ENCODE measurements at regions not wholly inside any gene's neighbourhood (a gene's known extent, or its start where the extent isn't known, plus 50 kb on each side); places are given as distances from the start of the nearest gene placed in this dataset.
"Not testable (repeated sequence)": the region's sequence is repeated elsewhere in the genome, so short reads cannot be mapped to it uniquely, and the experiment has no call there.

GRCh38 chr22:16730894-16731293, 94.3 kb downstream of the XKR3 start:
- not testable (repeated sequence) for H3K9ac ChIP-seq (ENCODE audit: extremely low read depth, low read length, poor library complexity, severe bottlenecking); H3K4me1 Mint-ChIP-seq; H3K27ac ChIP-seq (ENCODE audit: low read depth, low read length); H3K27me3 Mint-ChIP-seq (ENCODE audit: insufficient read depth); H3K27me3 ChIP-seq (ENCODE audit: control insufficient read depth, insufficient read depth, low read length, poor library complexity, severe bottlenecking); H3K4me3 Mint-ChIP-seq; H3K36me3 Mint-ChIP-seq (ENCODE audit: low read depth); H3K4me1 ChIP-seq (ENCODE audit: control insufficient read depth, insufficient read depth, low read length); H3K4me3 ChIP-seq (ENCODE audit: low read length); H3K27ac Mint-ChIP-seq; DNase-seq; H3K36me3 ChIP-seq (ENCODE audit: control insufficient read depth, insufficient read depth, low read length)
- H3K9me3 ChIP-seq (ENCODE audit: control insufficient read depth, low read length), result peaks cover 56% of the 10 kb centered on the region
- WGBS, 2 experiments (ENCODE audit: insufficient coverage in 1 of 2, insufficient read length in 1 of 2), result 93% methylated on average over 3 of the region's 4 CpGs; no CpG with 5 or more reads in 1 of the 2 experiments
- H3K9me3 Mint-ChIP-seq, result peaks cover 65% of the 10 kb centered on the region

DNA sequence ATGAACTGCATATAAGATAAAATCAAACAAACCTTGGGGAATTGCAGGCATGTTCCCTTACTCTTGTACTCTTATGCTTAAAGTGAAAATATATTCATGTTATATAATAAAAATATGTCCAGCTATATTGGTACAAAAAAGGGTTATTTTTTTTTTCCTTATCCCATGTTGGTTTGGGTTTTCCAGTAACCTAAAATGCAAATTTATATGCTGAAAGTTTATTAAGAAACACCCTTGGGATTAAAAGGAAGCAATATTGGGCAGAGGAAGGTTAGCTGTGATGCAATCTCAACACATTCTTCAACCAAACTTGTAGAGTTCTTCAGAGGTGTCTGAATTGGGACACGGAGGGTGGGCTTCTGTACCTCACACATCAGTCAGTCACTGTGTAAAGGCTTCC, 97.7 kb downstream of the XKR3 start:
- H3K9me3 ChIP-seq (ENCODE audit: control insufficient read depth, low read length), result peaks cover 58% of the 10 kb centered on the region
- not testable (repeated sequence) for DNase-seq; H3K27me3 Mint-ChIP-seq (ENCODE audit: insufficient read depth); H3K27ac ChIP-seq (ENCODE audit: low read depth, low read length); H3K36me3 Mint-ChIP-seq (ENCODE audit: low read depth); H3K36me3 ChIP-seq (ENCODE audit: control insufficient read depth, insufficient read depth, low read length); H3K9ac ChIP-seq (ENCODE audit: extremely low read depth, low read length, poor library complexity, severe bottlenecking); H3K27me3 ChIP-seq (ENCODE audit: control insufficient read depth, insufficient read depth, low read length, poor library complexity, severe bottlenecking); H3K4me3 Mint-ChIP-seq; H3K4me3 ChIP-seq (ENCODE audit: low read length); H3K27ac Mint-ChIP-seq; H3K4me1 Mint-ChIP-seq; H3K4me1 ChIP-seq (ENCODE audit: control insufficient read depth, insufficient read depth, low read length)
- H3K9me3 Mint-ChIP-seq, result peaks cover 59% of the 10 kb centered on the region
- WGBS, 2 experiments (ENCODE audit: insufficient coverage in 1 of 2, insufficient read length in 1 of 2), result 0% methylated on average over 1 of the region's 1 CpG; no CpG with 5 or more reads in 1 of the 2 experiments

- H3K27ac ChIP-seq (ENCODE audit: low read depth, low read length); DNase-seq; H3K27me3 ChIP-seq (ENCODE audit: control insufficient read depth, insufficient read depth, low read length, poor library complexity, severe bottlenecking); H3K4me1 Mint-ChIP-seq; H3K27me3 Mint-ChIP-seq (ENCODE audit: insufficient read depth); H3K27ac Mint-ChIP-seq; H3K36me3 ChIP-seq (ENCODE audit: control insufficient read depth, insufficient read depth, low read length); H3K4me1 ChIP-seq (ENCODE audit: control insufficient read depth, insufficient read depth, low read length); H3K4me3 Mint-ChIP-seq; H3K4me3 ChIP-seq (ENCODE audit: low read length); H3K9ac ChIP-seq (ENCODE audit: extremely low read depth, low read length, poor library complexity, severe bottlenecking); H3K36me3 Mint-ChIP-seq (ENCODE audit: low read depth): not testable (repeated sequence)
- peaks cover 58% of the 10 kb centered on the region for H3K9me3 Mint-ChIP-seq
- H3K9me3 ChIP-seq (ENCODE audit: control insufficient read depth, low read length), result peaks cover 49% of the 10 kb centered on the region
- 44% methylated on average over 1 of the region's 4 CpGs; no CpG with 5 or more reads in 1 of the 2 experiments for WGBS, 2 experiments (ENCODE audit: insufficient coverage in 1 of 2, insufficient read length in 1 of 2)
Measured at GRCh38 chr22:16723241-16723640, 102.0 kb downstream of the XKR3 start.

GRCh38 chr22:16722564-16722963, 102.6 kb downstream of the XKR3 start:
- not testable (repeated sequence) for H3K36me3 Mint-ChIP-seq (ENCODE audit: low read depth); H3K27me3 ChIP-seq (ENCODE audit: control insufficient read depth, insufficient read depth, low read length, poor library complexity, severe bottlenecking); H3K36me3 ChIP-seq (ENCODE audit: control insufficient read depth, insufficient read depth, low read length); H3K4me1 ChIP-seq (ENCODE audit: control insufficient read depth, insufficient read depth, low read length); DNase-seq; H3K9ac ChIP-seq (ENCODE audit: extremely low read depth, low read length, poor library complexity, severe bottlenecking); H3K27me3 Mint-ChIP-seq (ENCODE audit: insufficient read depth); H3K4me3 Mint-ChIP-seq; H3K27ac ChIP-seq (ENCODE audit: low read depth, low read length); H3K27ac Mint-ChIP-seq; H3K4me1 Mint-ChIP-seq; H3K4me3 ChIP-seq (ENCODE audit: low read length)
- 25 to 34% methylated on average over 2 to 3 of the region's 3 CpGs for WGBS, 2 experiments (ENCODE audit: insufficient coverage in 1 of 2, insufficient read length in 1 of 2)
- H3K9me3 Mint-ChIP-seq, result peaks cover 62% of the 10 kb centered on the region
- H3K9me3 ChIP-seq (ENCODE audit: control insufficient read depth, low read length), result peaks cover 49% of the 10 kb centered on the region

DNA sequence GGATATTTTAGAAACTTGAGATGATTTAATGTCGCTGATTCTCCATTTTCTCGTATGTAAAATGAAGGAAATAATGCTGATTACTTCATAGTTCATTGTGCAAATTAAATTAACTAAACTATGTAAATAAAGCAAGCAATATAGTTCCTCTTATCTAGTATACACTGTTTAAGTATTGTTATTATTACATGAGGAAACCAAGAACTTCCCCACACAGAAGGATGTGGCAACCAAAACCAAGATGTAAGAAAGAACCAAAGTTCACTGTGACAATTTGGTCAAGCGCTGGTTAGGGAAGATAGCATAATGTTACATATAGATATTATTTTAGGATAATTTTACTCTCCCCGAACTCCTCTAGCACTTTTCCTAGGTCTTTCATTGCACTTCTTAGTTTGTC, 103.2 kb downstream of the XKR3 start:
- no peak for DNase-seq
- no peak overlapping the region for H3K27ac ChIP-seq (ENCODE audit: low read depth, low read length)
- Mint-ChIP-seq H3K36me3 (ENCODE audit: low read depth) (no peaks in the 10 kb centered on the region), H3K4me1 (no peaks in the 10 kb centered on the region), H3K9me3 (peaks cover 62% of the 10 kb centered on the region), H3K27me3 (ENCODE audit: insufficient read depth) (no peaks in the 10 kb centered on the region), H3K27ac (no peak overlapping the region), H3K4me3 (no peak overlapping the region)
- WGBS, 2 experiments (ENCODE audit: insufficient coverage in 1 of 2, insufficient read length in 1 of 2), result 72% methylated on average over 2 of the region's 4 CpGs; no CpG with 5 or more reads in 1 of the 2 experiments
- no peaks in the 10 kb centered on the region for H3K27me3 ChIP-seq (ENCODE audit: control insufficient read depth, insufficient read depth, low read length, poor library complexity, severe bottlenecking)
- H3K9ac ChIP-seq (ENCODE audit: extremely low read depth, low read length, poor library complexity, severe bottlenecking), result no peak overlapping the region
- peaks cover 49% of the 10 kb centered on the region for H3K9me3 ChIP-seq (ENCODE audit: control insufficient read depth, low read length)
- H3K4me3 ChIP-seq (ENCODE audit: low read length), result no peak overlapping the region
- TF ChIP-seq, protein P1, sequence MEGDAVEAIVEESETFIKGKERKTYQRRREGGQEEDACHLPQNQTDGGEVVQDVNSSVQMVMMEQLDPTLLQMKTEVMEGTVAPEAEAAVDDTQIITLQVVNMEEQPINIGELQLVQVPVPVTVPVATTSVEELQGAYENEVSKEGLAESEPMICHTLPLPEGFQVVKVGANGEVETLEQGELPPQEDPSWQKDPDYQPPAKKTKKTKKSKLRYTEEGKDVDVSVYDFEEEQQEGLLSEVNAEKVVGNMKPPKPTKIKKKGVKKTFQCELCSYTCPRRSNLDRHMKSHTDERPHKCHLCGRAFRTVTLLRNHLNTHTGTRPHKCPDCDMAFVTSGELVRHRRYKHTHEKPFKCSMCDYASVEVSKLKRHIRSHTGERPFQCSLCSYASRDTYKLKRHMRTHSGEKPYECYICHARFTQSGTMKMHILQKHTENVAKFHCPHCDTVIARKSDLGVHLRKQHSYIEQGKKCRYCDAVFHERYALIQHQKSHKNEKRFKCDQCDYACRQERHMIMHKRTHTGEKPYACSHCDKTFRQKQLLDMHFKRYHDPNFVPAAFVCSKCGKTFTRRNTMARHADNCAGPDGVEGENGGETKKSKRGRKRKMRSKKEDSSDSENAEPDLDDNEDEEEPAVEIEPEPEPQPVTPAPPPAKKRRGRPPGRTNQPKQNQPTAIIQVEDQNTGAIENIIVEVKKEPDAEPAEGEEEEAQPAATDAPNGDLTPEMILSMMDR (conservative IDR thresholded peaks at IDR 0.05), result no peak
- no peaks in the 10 kb centered on the region for H3K4me1 ChIP-seq (ENCODE audit: control insufficient read depth, insufficient read depth, low read length)
- no peaks in the 10 kb centered on the region for H3K36me3 ChIP-seq (ENCODE audit: control insufficient read depth, insufficient read depth, low read length)

Measured in endodermal cell (in vitro differentiated cells).